ENCODE measurements at regions not wholly inside any gene's neighbourhood (a gene's known extent, or its start where the extent isn't known, plus 50 kb on each side); places are given as distances from the start of the nearest gene placed in this dataset.

GRCh38 chr20:11051136-11051535, 377.3 kb upstream of the JAG1 start:
- TF ChIP-seq CTCF (conservative IDR thresholded peaks at IDR 0.05; ENCODE audit: low read length) (no peak), EZH2phosphoT487 (IDR thresholded peaks at IDR 0.05; ENCODE audit: borderline replicate concordance, low read depth, low read length) (no peak)
